Stimulated activated CD8-positive, alpha-beta memory T cell treated with anti-CD3 and anti-CD28 coated beads, Interleukin-15, amount 100 ng/mL, for 48 hours (primary cell): ENCODE measurements at regions not wholly inside any gene's neighbourhood (a gene's known extent, or its start where the extent isn't known, plus 50 kb on each side); places are given as distances from the start of the nearest gene placed in this dataset.

Source experiments
- DNase-seq, 2 donors: peaks; one replicate each; pipeline ENCODE4 v3.0.0-alpha.2; 2020; ENCODE audit warnings: low read depth in 2 of 2

GRCh38 chr6:44531442-44532015, 144.0 kb downstream of the CDC5L start:
- DNase-seq: no peak

- DNase-seq: no peak
Measured at GRCh38 chr6:44533421-44533820, 145.9 kb downstream of the CDC5L start.

- no peak for DNase-seq
Measured at GRCh38 chr6:44534291-44534690, 146.8 kb downstream of the CDC5L start.

GRCh38 chr6:44535446-44535845, 147.9 kb downstream of the CDC5L start:
- no peak for DNase-seq

GRCh38 chr6:44535967-44536366, 148.5 kb downstream of the CDC5L start:
- no peak for DNase-seq

GRCh38 chr6:44537306-44538049, 150.0 kb downstream of the CDC5L start:
- no peak for DNase-seq

GRCh38 chr6:44538131-44538806, 150.8 kb downstream of the CDC5L start:
- DNase-seq: no peak

- no peak for DNase-seq
Measured at GRCh38 chr6:44538807-44539201, 151.3 kb downstream of the CDC5L start.

- DNase-seq: no peak
Measured at GRCh38 chr6:44539701-44540355, 152.3 kb downstream of the CDC5L start.

GRCh38 chr6:44540881-44541280, 153.4 kb downstream of the CDC5L start:
- no peak for DNase-seq

- DNase-seq: no peak
Measured at GRCh38 chr6:44542401-44543116, 155.1 kb downstream of the CDC5L start.

- no peak for DNase-seq
Measured at GRCh38 chr6:44543664-44544063, 156.2 kb downstream of the CDC5L start.

GRCh38 chr6:44545224-44545623, 157.7 kb downstream of the CDC5L start:
- DNase-seq: no peak

- no peak for DNase-seq
Measured at GRCh38 chr6:44548319-44548718, 160.8 kb downstream of the CDC5L start.

- DNase-seq: no peak
Measured at GRCh38 chr6:44549516-44549915, 162.0 kb downstream of the CDC5L start.

- no peak for DNase-seq
Measured at GRCh38 chr6:44554194-44554593, 166.7 kb downstream of the CDC5L start.

GRCh38 chr6:44554861-44555260, 167.4 kb downstream of the CDC5L start:
- no peak for DNase-seq

- no peak for DNase-seq
Measured at GRCh38 chr6:44556046-44556445, 168.5 kb downstream of the CDC5L start.

GRCh38 chr6:44558024-44558831, 170.7 kb downstream of the CDC5L start:
- no peak for DNase-seq

GRCh38 chr6:44558832-44559251, 171.3 kb downstream of the CDC5L start:
- DNase-seq: no peak
